ENCODE measurements at regions not wholly inside any gene's neighbourhood (a gene's known extent, or its start where the extent isn't known, plus 50 kb on each side); places are given as distances from the start of the nearest gene placed in this dataset.

DNA sequence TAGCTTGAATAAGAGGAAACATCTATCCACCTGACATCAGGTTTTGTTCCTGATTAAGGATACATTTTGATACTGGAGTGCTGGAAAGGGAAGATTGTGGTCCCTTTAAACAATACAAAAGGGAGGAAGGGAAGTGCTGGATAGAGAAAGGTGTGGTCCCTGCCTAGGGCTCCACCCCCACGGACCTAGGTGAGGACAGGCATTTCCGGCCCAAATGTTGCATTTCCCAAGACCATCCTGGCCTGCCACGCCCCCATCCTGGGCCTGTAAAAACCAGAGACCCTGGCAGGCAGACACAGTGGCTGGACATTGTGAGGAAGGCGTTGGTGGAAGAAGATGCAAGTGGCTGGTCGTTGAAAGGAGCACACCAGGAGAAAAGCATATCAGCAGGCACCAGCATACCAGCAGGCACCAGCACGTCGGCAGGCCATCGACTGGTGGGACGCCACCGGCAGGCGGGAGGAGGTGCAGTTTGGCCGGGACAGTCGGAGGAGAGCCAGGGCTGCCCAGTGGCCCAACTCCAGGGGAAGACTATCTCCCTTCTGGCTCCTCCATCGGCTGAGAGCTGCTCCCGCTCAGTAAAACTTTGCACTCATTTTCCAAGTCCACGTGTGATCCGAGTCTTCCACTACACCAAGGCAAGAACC, 53.2 kb upstream of the AMN1 start:
- no peak for DNase-seq (ENCODE audit: low spot score)

DNA sequence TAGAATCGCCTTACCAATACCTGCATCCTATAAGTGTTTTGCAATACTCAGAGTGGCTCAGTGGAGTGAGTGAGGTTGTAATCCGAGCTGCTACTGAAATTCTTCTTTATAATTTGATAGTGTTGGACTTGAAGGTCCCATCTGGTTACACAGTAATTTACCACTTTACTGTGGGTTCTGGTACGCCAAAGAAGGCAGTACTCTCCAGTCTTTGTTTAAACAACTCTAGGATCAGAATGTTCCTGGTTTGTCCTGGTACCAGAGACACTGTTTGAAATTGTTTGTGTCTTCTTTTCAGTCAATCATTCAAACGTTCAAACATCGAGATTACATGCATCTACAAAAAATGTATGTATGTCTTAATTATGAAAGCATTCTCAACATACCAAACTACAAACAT, 51.3 kb upstream of the AMN1 start:
- no peak for DNase-seq (ENCODE audit: low spot score)

GRCh38 chr12:31778687-31779086, 49.9 kb upstream of the AMN1 start:
- DNase-seq (ENCODE audit: low spot score) = no peak
